GM21737 (cell line): ENCODE measurements at regions not wholly inside any gene's neighbourhood (a gene's known extent, or its start where the extent isn't known, plus 50 kb on each side); places are given as distances from the start of the nearest gene placed in this dataset.

Experiments used
- ATAC-seq: cut with Tn5 transposase; IDR thresholded peaks from one replicate; pipeline ENCODE4 v1.9.1; 2021; ENCODE audit warnings: mild to moderate bottlenecking, moderate library complexity; ENCODE audit not compliant: unreplicated experiment

DNA sequence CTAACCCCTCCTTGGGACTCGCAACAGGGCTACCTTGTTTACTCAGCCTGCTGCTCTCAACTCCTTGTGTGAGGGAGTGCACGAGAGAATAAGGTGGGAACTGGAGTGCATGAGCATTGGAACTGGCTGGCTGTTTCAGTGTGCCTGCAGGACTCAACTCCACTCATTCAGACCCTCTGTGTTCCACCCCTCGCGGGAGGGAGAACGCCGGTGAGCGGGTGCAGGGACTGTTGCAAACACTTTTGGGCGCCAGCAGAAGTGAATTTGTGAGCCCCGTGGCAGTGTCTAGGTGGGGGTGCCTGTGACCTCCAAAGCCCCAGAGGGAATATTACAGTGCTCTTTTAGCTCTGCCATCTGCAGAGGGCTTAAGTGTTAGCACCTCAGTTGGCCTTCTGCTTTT is 1978.3 kb upstream of the PIK3C3 start:
- no peak for ATAC-seq

DNA sequence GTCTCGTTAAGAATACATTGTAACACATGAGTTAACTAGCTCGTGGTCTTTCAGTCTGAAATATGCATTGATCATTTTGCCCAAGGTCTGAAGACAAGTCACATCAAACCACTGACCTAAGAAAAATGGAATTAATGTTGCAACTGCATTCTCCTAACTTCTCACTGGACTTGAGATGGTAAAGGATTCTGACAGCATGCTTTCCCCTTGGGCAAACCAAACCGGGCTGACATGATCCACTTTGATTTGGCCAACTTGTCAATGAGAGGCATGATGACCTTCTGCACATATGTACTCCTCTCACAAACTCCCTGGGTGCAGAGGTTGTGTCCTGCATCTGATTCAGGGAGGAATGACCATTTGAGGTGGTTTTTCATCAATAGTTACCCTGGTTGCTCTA is 1982.5 kb upstream of the PIK3C3 start:
- no peak for ATAC-seq

DNA sequence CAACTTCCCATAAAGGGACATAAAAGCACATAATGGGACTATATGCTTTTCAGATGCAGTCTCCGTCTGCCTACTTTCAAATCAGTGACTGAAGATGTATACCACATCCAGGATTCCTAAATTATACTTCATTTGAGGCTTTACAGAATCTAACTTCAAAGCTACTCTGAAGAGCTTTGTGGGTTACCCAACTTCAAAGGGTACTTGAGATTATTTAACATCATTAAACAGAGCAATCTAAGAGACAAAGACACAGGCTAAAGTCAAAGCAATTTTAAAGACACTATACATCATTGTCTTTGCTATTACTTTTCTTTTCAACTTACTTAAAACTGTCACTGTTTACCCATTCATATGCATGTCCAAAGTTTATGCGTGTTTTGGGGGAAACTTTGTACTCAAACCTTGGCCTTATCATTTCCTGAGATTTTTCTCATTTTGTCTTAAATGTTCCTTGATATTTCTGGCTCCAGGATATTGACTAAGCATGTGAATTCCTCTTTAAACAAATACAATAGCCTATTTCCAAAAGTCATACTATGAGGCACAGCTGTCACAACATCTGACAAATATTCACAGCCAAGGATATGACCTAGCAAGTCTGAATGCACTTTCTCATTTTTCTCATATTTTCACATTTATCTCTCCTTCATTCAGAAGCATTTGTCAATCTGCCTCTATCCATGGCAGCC is 1985.1 kb upstream of the PIK3C3 start:
- no peak for ATAC-seq

DNA sequence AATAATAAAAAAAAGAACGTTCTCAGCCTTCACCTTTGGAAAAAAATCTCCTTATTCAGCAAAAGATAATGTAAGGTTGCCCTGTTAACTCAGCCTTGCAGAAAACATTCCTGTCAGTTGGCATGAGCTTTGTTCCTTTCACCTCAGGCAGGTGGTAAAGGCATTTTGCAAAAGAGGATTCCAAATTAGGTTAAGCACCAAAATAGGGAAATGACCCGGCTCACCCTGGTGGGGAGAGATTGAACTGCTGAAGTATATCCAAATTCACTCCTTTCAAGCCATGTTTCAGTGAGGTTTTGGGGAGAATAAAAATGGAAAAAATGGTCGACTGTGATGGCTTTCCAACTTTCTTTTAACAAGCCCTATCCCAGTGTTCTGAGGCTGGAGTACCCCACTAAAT is 1988.8 kb upstream of the PIK3C3 start:
- no peak for ATAC-seq

DNA sequence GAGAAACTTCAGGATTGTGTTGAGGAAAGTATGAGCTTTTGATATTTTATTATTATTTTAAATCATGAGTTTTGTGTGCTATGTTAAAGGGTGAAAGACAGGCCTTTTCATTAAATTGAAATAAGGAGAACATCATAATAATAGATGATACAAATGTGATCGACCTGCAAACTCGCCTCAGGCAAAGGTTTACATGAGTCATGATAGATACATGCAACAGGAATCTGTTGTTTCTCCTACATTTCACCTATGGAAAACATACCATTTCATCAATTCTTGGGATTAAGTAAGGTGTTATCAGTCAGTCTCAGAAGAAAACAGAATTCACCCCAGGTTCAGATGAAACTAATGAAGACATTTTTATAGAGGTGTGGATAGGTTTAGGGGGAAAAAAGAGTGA is 1992.5 kb upstream of the PIK3C3 start:
- ATAC-seq = no peak

DNA sequence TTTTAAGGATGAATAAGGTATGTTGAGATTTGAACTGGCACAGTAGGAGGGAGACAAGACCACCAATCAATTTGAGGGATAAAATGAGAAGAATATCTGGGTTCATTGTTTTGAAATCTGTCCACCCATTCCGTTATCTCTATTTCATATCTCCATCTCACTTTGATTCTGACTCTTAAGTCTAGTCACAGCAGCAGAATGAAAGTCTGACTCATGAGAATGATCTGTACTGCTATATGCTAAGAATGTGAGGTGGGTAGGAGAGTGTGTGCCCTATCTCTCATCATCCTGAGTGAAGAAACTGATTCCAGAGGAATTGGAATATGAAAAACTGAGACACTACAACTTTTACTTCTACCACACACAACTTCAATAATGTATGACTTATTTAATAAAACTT is 1994.5 kb upstream of the PIK3C3 start:
- ATAC-seq = no peak

DNA sequence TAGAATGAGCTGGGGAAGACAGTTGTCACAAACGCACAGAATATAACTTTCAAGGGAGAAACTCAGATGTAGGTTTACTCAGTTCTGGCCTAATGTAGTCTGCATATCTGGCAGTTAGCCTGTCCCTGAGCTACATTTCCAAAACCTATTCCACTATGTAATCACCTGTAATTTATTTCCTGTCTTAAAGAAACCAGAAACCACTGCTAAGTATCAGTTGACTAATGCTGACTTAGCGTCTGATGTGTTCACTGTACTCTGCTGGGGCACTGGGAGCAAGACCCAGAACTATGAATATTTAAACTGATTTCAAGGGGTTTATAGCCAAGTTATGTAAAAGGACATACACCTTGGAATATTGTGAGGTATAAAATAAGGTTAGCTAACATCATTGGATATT is 1995.2 kb upstream of the PIK3C3 start:
- ATAC-seq = no peak

DNA sequence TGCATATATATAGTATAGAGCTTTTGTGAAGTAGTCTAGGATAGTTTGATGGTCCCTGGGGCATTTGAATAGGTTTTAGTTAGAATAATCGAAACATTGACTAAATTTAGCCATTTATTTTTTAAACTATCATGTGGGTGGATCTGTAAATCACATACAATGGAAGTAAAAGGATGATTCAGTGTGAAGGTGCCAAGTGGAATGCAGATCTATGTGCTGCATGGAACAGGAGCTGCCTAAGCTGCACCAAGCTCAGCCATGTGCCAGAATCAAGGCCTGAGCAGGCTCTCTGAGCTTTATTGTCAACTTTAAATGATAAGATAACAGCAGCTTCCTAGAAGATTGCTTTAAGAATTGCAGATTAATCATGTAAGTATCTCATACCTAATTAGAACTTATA is 1996.2 kb upstream of the PIK3C3 start:
- no peak for ATAC-seq

DNA sequence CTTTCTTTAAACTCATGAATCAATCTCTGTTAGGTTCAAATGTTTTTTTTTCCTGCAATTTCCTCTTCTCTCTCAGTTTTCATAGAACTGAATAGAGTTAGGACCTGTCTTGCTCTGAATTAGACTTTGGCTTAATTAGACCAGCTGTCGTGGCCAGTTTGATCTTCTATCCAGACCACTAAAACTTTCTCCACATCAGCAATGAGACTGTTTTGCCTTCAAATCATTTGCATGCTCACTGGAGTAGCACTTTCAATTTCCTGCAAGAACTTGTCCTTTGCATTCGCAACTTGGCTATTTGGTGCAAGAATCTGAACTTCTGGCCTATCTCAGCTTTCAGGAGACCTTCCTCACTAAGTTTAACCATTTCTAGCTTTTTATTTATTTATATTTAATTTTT is 2002.2 kb upstream of the PIK3C3 start:
- ATAC-seq = no peak

DNA sequence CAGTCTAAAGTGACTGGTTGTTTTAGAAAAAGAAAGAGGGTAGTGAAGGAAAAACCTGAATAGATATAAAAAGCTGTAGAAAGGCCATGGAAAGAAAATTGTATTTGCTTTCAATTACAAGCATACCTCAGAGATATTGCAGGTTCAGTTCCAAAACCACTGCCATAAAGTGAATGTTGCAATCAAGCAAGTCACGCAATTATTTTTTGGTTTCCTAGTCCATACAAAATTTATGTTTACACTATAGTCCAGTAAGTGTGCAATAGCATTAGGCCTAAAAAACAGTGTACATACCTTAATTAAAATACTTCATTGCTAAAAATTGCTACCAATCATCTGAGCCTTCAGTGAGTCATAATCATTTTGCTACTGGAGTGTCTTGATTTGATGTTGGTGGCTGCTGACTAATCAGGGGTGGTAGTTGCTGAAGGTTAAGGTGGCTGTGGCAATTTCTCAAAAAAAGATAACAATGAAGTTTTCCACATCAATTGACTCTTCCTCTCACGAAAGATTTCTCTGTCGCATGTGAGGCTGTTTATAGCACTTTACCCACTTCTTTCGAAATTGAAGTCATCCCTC is 2003.8 kb upstream of the PIK3C3 start:
- no peak for ATAC-seq

DNA sequence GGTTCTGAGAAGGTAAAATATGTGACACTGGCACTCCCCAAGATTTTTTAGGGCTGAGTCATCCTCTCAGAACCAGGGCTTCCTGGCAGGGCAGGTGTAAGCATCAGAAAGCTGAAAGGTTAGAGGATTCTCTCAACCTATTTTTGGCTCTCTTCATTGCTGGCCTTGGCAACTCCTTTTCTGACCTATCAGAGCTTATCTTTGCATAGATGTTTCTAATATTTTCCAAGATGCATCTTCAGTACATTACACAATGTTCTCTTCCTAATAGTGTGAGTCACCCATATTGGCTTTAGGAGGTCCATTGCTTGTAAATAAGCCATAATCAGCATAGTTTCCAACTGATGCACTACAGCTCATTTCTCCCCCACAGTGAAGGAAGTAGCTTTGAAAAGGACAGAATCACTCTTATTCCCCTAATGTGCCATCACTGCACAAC is 2008.4 kb upstream of the PIK3C3 start:
- ATAC-seq = no peak

DNA sequence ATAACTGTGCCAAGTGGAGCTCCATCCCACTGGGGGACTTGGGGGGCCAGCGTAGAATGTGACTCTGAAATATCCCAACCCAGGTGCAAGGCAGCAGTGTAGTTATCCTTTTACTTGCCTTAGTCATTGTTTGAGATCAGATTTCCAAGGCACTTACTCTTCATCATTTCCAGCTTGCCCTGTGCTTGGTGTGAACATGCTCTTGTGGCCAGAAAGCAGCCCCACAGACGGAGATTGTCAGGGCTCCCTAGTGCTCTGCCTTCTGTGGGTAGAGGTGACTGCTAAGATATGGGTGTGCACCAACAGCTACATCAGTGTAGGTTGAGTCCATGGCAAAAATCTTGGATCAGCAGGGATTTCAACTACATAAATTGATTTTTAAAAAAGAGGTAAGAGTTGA is 2010.0 kb upstream of the PIK3C3 start:
- no peak for ATAC-seq

DNA sequence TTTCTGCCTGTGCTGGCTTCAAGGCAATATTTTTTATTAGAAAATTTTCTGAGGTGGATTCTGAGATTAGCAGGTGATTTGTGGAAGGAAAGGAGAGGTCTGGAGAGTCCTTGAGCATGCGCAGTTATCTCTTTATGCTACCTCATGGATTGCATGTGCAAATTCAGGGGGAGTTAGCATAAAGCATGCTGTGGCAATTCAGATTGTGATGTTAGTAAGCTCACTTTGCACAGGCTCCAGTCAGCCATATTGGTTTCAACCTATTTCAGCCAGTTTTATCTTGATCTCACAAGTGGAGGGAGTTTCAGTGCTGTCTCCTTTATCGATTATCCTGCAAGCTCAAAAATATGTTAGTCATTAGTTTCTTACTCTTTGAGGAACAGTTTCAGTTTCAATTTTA is 2012.3 kb upstream of the PIK3C3 start:
- no peak for ATAC-seq

DNA sequence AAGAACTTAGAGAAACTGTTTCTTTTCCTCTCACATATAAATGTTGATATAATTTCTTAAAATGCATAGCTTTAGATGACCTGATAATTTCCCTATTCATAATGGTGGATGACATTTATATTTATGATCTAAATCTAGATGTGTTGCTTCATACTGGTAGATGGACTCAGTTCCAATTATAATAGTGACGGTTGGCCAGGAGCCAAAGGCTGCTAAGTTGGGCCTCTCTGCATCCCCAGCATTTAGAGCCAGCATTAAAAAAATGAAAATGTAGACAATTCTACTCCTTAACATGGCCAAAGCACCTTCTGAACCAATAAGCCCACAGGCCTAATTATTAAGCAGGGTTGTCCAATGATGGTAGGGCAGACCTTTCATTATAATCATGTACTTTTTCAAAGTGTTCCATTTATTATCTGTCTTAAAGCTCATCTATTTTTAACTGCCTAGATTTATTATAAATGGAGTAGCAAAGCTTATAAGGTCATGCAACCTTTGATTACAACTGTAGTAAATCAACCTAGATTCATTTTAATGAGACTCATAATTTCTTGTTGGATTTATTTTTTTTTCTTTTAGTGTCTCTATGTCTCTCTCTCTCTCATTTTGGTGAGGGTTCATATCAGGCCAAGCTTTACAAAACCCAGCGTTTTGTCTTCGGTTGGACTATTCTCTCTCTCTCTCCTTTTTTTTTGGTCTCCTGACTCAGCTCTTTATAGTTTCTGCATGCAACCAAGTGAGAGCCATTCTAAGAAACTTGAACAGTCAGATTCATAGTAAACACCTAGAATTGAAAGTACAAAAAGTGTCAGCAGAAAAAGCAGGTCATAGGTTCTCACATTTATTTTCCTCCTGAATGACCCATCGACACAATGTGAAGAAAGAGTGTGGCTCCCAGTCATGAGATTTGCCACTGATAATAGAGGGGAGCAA is 2016.1 kb upstream of the PIK3C3 start:
- ATAC-seq = no peak

DNA sequence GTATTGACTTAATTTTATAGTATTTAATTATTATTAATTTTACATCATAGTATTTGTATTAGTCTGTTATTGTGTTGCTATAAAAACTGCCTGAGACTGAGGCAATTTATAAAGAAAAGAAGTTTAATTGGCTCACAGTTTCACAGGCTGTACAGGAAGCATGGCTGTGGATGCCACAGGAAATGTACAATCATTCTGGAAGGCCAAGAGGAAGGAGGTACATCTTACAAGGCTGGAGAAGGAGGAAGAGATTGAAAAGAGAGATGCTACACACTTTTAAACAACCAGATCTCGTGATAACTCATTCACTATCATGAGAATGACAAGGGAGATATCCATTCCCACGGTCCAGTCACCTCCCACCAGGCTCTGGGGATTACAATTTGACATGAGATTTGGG is 2019.4 kb upstream of the PIK3C3 start:
- no peak for ATAC-seq

DNA sequence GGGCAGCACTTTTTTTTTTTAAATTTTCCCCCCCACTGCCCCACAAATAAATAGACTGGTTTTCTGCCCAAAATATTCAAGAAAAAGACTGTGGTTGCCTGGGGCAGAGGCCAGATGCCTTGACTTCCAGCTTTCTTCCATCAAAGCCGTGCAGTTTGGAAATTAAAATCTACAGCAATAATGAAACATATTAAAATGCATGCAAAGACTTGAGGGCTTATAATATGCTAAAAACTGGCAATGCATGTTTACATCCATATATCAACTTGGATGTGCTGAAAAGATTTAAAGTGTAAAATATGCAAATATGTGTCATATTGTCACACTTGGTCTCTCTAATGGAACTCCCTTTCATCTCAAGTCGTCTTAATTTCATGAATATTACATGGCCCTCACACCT is 2036.2 kb upstream of the PIK3C3 start:
- no peak for ATAC-seq

DNA sequence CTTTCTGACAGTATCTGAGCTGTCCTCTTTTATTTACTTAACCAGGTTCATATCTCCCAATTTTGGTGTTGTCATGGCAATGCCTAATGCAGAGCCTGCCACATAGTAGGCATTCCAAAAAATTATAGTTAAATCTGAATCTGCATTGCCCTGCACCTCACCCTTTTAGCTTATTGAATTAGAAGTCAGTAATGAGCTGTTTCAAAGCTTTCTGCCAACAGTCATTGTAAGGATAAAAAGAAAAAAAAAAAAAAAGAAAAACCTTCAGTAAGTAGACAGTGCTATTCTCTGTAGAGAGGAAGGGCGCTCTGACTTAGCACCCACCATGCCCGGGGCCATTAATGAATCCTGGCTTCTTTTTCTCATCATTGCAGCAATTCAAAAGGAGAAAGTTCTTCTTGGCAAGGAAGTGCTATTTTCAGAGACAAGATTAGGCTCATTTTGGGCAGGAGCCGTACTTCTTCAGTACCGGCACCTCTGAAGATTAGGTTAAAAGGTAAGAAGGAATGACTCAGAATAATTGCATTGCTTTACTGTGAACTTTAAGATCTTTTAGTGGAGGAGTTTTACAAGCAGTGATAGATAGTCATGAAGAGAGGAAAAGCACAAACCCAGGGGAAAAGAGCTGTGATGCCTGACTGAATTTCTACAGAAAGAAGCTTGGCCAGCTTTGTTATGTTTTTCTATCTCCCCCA is 2041.2 kb upstream of the PIK3C3 start:
- no peak for ATAC-seq

DNA sequence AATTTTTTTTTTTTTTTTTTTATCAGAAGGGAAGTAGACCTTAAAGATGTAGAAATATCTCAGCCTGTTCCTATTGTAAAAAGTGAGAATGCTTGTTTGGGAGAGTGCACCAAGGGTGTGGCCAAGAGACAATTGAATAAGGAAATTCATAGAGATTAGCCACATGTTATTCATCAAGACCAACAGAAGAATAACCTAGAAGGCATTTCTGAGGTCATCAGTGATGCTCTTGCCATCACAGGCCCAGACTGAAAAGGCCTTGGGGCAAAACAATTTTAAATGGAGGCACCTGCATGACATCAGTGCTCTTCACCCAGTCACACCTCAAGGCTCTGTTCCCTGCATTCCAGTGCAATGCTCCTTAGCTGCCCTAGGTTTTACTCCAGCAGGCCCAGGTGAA is 2043.3 kb upstream of the PIK3C3 start:
- ATAC-seq = no peak

DNA sequence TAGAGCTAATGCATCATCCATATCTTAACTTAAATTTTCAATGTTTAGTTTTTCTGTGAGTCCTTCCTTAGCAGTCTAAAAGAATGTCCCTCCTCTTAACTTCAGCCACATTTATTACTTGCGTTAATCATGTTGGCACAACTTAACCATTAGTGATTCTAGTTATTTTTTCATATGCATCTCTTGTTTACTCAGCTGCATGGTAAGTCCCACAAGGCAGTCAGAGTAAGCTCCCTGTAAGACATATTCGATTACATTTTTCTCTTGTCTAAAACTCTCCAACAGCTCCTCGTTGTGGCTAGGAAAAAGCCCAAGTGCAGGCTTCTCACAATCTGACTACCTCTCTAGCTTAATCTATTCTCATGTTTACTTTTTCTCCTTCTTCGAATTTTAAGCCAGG is 2045.3 kb upstream of the PIK3C3 start:
- ATAC-seq = no peak

DNA sequence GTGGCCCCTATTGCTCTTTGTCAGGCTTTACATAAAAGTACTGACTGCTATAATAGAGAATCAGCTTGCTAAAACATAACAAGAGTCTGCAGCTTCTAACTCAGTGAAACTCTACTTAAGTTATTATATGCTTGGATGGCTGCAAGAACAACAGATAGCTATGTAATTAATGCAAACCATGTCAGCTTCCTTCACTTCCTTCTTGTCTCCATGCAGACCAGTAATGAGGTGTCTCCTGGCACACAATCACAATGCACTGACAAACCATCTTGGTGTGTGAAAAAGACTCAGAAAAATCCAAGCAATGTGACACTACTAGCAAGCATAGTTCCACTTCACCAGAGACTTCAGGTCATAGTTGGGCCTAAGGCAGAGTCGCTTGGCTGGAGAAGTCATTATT is 2068.9 kb upstream of the PIK3C3 start:
- ATAC-seq = no peak

DNA sequence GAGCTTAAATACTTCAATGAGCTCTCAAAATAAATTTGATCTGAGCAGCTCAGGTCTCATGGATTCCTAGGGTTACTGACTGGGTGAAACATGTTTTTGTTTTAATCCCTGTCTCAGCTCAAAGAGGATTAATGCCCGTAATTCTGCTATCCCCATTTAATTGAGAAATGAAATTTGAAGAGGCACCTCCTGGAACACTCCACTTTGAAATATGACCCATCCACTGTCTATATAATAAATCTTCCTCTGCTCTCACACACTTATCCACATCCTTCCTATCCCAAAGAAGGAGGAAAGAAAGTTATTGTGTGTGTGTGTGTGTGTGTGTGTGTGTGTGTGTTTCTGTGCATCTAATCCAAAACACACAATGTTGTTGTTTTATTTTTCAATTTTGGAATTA is 2082.4 kb upstream of the PIK3C3 start:
- ATAC-seq = no peak
